ENCODE measurements at regions not wholly inside any gene's neighbourhood (a gene's known extent, or its start where the extent isn't known, plus 50 kb on each side); places are given as distances from the start of the nearest gene placed in this dataset.

- H3K4me3 ChIP-seq (ENCODE audit: insufficient read depth, low read depth, low read length) = no peak overlapping the region
- no peak overlapping the region for H2AK9ac ChIP-seq (replicated peaks; ENCODE audit: low read depth, low read length, poor library complexity)
- H4K5ac ChIP-seq (ENCODE audit: low read depth, low read length) = no peak overlapping the region
- H3K4me1 ChIP-seq (ENCODE audit: control insufficient read depth, insufficient read depth, low read length) = peaks cover 14% of the 10 kb centered on the region
- no peak overlapping the region for H3K14ac ChIP-seq (replicated peaks; ENCODE audit: low read depth, low read length)
- H3K27ac ChIP-seq (ENCODE audit: insufficient read depth, low read length) = no peak overlapping the region
- BruUV-seq (replicated peaks) = no TSS peak
- no peak for ATAC-seq (ENCODE audit: low read depth)
- no peaks in the 10 kb centered on the region; the same call in 1 of the 2 replicates for H3K27me3 ChIP-seq (ENCODE audit: control insufficient read depth, insufficient read depth, low read length)
- H2BK5ac ChIP-seq (ENCODE audit: low read depth, low read length, poor library complexity, severe bottlenecking) = no peak overlapping the region
- in situ Hi-C loops (cut with MboI; ENCODE audit: low sequenced_read_pairs) = no loop called here
- 69% methylated on average over 3 of the region's 10 CpGs; no CpG with 5 or more reads in 1 of the 2 experiments for WGBS, 2 experiments (ENCODE audit: extremely low coverage in 2 of 2, insufficient read length in 1 of 2)
- ChIA-PET CTCF (no interaction called here), POLR2A (ENCODE audit: unreplicated experiment) (no interaction called here)
- no peaks in the 10 kb centered on the region for H3K9me3 ChIP-seq (ENCODE audit: control insufficient read depth, insufficient read depth, low read length)
- intact Hi-C loops (cut with micrococcal nuclease) = no loop called here
- no peak overlapping the region for H3K56ac ChIP-seq (ENCODE audit: extremely low read depth, insufficient read depth, low read length)
- no peak overlapping the region for H4K8ac ChIP-seq (ENCODE audit: low read depth in 2 of 2, low read length in 2 of 2)
- no peak overlapping the region for H4K91ac ChIP-seq (ENCODE audit: insufficient read depth, low read depth, low read length)
- peaks cover 10% of the 10 kb centered on the region; the same call in 1 of the 2 replicates for H3K9me1 ChIP-seq (ENCODE audit: insufficient read depth, low read length)
- no peak overlapping the region for H3K9ac ChIP-seq (ENCODE audit: low read depth, low read length)
- no peak overlapping the region for H2BK20ac ChIP-seq (ENCODE audit: low read depth, low read length)
- dilution Hi-C loops (cut with HindIII; ENCODE audit: low sequenced_read_pairs, unreplicated experiment) = no loop called here
- H2AFZ ChIP-seq (replicated peaks; ENCODE audit: low read length, poor library complexity) = no peak overlapping the region
- no peak overlapping the region for H3K18ac ChIP-seq (ENCODE audit: low read depth, low read length)
- no peaks in the 10 kb centered on the region for H4K20me1 ChIP-seq (ENCODE audit: insufficient read depth, low read length)
- H3K23ac ChIP-seq (ENCODE audit: low read depth, low read length) = no peak overlapping the region
- no peak for DNase-seq
- no peak overlapping the region for H3K4me2 ChIP-seq (ENCODE audit: low read depth, low read length)
- no peak overlapping the region for H2BK15ac ChIP-seq (ENCODE audit: low read depth, low read length)
- H3K36me3 ChIP-seq (ENCODE audit: control insufficient read depth, insufficient read depth, low read length) = no peaks in the 10 kb centered on the region
- no peak overlapping the region for H3K4ac ChIP-seq (ENCODE audit: low read depth, low read length)
- TF ChIP-seq SMC3 (IDR thresholded peaks at IDR 0.05; ENCODE audit: low read depth, low read length) (no peak), RAD21 (IDR thresholded peaks at IDR 0.05; ENCODE audit: low read length) (no peak), MXI1 (IDR thresholded peaks at IDR 0.05; ENCODE audit: borderline replicate concordance, low read depth, low read length) (no peak), FOS (IDR thresholded peaks at IDR 0.05; ENCODE audit: low read depth, low read length) (no peak), NFE2L2 (IDR thresholded peaks at IDR 0.05; ENCODE audit: low read depth, low read length) (no peak), MAZ (IDR thresholded peaks at IDR 0.05; ENCODE audit: borderline replicate concordance, low read depth, low read length) (no peak)
- H2AK5ac ChIP-seq (ENCODE audit: low read depth, low read length) = no peak overlapping the region
- H3K79me1 ChIP-seq (ENCODE audit: low read depth in 1 of 2, low read length in 2 of 2) = no peaks in the 10 kb centered on the region
- H2BK120ac ChIP-seq (ENCODE audit: low read depth, low read length) = no peak overlapping the region
Observed at GRCh38 chr2:240247241-240247867, 106.9 kb upstream of the OTOS start.

Measured in IMR-90 (cell line).